Brain microvascular endothelial cell (primary cell): ENCODE measurements at regions not wholly inside any gene's neighbourhood (a gene's known extent, or its start where the extent isn't known, plus 50 kb on each side); places are given as distances from the start of the nearest gene placed in this dataset.

Experiments used
- DNase-seq: peaks from one replicate; pipeline ENCODE4 v3.0.0-alpha.2; 2020
- H3K27ac ChIP-seq: fragments of 250-450 bp; sonication (Bioruptor Pico); 2 replicates; pipeline ENCODE4 v1.5.1; 2020; ENCODE audit warnings: mild to moderate bottlenecking, moderate library complexity
- H3K27me3 ChIP-seq: fragments of 250-450 bp; sonication (Bioruptor Pico); replicated peaks from 2 replicates; pipeline ENCODE4 v1.5.1; 2020; ENCODE audit warnings: mild to moderate bottlenecking
- H3K36me3 ChIP-seq: fragments of 250-450 bp; sonication (Bioruptor Pico); replicated peaks from 2 replicates; pipeline ENCODE4 v1.5.1; 2020; ENCODE audit warnings: mild to moderate bottlenecking
- H3K4me3 ChIP-seq: 2 replicates; pipeline ENCODE4 v1.5.1; 2011; ENCODE audit warnings: low read depth, mild to moderate bottlenecking, control low read depth, low read length, moderate library complexity
- in situ Hi-C: cut with HindIII; loops from 2 replicates; pipeline ENCODE4 v1.10.0; 2017; ENCODE audit warnings: low sequenced_read_pairs, low pct_ligation_motif_present
- TF ChIP-seq, protein P1 (sequence below): IDR thresholded peaks from 2 replicates; pipeline ENCODE4 v1.5.1; 2011; ENCODE audit warnings: low read depth, mild to moderate bottlenecking, moderate library complexity, low read length, control low read depth, inconsistent platforms; ENCODE audit errors: missing control alignments

DNA sequence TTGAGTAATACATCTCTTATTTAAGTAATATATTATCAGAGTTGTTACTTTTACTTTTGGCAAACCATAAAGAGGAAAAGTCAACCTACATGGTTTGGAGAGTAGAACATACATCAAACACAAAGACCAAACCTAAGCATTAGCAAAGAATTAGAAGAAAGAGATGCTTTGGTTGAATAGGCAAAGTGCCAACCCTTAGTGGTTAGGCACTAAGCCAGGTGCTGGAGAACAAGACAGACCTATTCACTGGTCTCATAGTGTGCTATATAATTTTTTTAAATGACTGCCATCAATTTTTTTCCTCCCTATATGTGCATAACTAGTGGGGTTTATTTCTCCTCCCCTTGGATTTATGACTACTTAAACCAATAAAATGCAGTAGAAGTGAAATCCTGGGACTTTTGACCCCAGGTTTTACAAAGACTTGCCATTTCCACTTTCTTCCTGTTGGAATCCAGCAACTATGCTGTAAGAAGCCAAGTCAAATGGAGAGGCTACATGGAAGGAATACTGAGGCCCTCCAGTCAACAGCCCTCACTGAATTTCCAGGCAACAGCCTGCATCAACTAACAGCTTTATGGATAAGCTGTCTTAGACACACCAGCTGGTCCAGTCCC, 69.8 kb upstream of the HAO2 start:
- Histone ChIP-seq H3K36me3 (no peaks in the 10 kb centered on the region), H3K4me3 (no peak overlapping the region), H3K27me3 (peaks cover 12% of the 10 kb centered on the region), H3K27ac (no peak overlapping the region)
- in situ Hi-C loops, result no loop called here
- TF ChIP-seq, protein P1, sequence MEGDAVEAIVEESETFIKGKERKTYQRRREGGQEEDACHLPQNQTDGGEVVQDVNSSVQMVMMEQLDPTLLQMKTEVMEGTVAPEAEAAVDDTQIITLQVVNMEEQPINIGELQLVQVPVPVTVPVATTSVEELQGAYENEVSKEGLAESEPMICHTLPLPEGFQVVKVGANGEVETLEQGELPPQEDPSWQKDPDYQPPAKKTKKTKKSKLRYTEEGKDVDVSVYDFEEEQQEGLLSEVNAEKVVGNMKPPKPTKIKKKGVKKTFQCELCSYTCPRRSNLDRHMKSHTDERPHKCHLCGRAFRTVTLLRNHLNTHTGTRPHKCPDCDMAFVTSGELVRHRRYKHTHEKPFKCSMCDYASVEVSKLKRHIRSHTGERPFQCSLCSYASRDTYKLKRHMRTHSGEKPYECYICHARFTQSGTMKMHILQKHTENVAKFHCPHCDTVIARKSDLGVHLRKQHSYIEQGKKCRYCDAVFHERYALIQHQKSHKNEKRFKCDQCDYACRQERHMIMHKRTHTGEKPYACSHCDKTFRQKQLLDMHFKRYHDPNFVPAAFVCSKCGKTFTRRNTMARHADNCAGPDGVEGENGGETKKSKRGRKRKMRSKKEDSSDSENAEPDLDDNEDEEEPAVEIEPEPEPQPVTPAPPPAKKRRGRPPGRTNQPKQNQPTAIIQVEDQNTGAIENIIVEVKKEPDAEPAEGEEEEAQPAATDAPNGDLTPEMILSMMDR, result no peak
- DNase-seq, result peak; percentile 51

DNA sequence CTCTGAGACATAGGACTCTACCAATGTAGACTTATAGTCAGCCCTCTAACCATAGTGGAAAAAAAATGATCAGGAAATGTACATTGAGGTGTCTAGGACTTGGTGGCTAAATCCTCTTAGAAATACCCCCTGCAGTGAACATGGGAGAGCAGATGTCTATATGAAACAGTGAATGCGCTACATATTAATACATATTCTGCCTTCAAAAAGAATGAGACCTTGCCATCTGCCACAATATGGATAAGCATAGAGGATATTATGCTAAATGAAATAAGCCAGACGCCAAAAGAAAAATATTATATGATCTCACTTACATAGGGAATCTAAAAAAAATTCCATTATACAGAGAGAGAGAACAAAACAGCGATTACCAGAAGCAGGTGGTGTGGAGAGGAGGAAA, 66.6 kb upstream of the HAO2 start:
- Histone ChIP-seq H3K27me3 (peaks cover 13% of the 10 kb centered on the region), H3K4me3 (no peak overlapping the region), H3K27ac (no peak overlapping the region), H3K36me3 (no peaks in the 10 kb centered on the region)
- no peak for DNase-seq
- TF ChIP-seq, protein P1, result no peak
- in situ Hi-C loops, result no loop called here

DNA sequence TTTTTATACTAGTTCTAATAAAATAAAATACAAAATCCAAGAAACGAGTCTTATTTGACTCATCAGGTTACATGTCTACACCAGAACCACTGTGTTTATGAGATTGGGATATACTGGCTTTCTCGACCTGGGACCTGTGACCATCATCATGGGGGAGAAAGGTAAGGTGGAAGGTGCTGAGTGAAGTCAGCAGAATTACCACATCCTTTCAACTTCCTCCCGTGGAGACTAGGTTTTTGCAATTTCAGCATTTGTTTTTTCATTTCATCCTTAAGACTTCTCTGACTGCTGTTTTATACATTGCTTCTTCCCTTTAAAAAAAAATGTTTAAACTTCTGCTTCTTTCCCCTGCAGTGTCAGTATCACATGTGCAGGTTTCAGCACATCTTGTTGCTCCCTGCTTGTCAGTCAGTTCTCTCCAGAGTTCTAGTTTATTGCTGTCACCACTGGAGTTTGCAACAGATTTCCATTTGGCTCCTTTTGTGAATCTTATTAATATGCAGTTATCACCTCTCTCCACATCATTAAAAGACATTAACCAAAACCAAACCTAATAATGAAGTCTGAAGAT, 60.4 kb upstream of the HAO2 start:
- no peak for DNase-seq
- TF ChIP-seq, protein P1, result no peak
- H3K27me3 ChIP-seq, result peaks cover 8% of the 10 kb centered on the region
- in situ Hi-C loops, result no loop called here
- no peak overlapping the region for H3K4me3 ChIP-seq
- no peaks in the 10 kb centered on the region for H3K36me3 ChIP-seq
- H3K27ac ChIP-seq, result no peak overlapping the region

DNA sequence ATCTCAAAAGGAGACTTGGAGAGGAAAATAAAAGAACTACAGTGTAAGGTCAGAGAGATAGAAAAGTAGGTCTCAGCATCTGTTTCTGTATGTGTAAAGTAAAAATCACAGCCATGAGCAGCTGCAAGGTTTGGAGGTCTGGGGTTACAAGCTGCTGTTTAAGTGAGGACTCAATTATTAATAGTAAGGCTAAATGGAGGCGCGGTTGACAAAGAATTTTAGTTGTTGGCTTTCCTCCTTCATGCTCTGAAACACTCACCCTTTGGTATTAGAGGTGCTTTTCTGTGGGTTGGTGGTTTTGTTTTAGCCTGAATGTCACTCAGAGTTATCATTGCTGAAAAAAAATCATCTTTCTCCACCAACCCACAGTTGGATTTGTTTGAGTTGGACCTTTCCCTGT, 59.8 kb upstream of the HAO2 start:
- no peak overlapping the region for H3K4me3 ChIP-seq
- H3K27ac ChIP-seq, result no peak overlapping the region
- no peak for DNase-seq
- TF ChIP-seq, protein P1, result no peak
- no peaks in the 10 kb centered on the region for H3K36me3 ChIP-seq
- in situ Hi-C loops, result no loop called here
- H3K27me3 ChIP-seq, result peaks cover 5% of the 10 kb centered on the region

DNA sequence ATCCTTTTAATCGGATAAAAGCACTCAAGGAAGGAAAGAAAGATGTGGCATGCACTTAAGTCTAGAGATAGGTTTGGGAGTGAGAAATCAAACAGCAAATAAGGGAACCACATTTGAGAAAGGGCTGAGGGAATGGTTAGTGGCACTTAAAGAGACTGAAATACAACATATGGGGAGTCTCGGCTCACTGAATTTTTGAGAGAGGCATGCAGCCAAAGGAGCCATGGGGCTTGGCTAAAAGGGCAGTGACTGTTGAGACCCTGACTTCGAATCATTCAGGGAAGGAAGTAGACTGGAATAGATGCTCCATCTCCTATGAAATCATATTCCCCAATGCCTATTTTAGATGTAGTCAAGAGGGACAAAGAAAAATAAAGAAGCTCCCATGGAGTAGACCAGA, 58.3 kb upstream of the HAO2 start:
- Histone ChIP-seq H3K4me3 (no peak overlapping the region), H3K36me3 (no peaks in the 10 kb centered on the region), H3K27ac (no peak overlapping the region), H3K27me3 (peaks cover 4% of the 10 kb centered on the region)
- TF ChIP-seq, protein P1, result no peak
- in situ Hi-C loops, result no loop called here
- no peak for DNase-seq

DNA sequence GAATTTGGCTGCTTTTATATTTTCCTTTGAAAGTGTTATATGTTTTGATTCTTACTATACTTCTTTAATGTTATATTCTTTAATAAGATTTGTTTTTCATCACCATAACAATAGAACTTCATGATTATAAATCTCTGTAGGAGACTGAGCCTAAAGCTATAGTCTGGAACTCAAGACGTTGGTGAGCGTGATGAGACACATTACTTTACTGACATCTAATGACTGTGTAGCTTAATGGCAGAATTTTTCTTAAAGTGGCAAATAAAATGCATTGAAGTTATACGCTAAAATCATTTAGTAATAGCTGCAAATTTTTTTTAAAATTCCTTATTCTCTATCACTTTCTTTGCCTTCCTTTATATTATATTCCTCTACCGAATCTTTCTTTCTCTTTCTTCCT, 56.1 kb upstream of the HAO2 start:
- no peak overlapping the region for H3K4me3 ChIP-seq
- TF ChIP-seq, protein P1, result no peak
- H3K27ac ChIP-seq, result no peak overlapping the region
- H3K36me3 ChIP-seq, result no peaks in the 10 kb centered on the region
- in situ Hi-C loops, result no loop called here
- peaks cover 4% of the 10 kb centered on the region for H3K27me3 ChIP-seq
- DNase-seq, result no peak
